ENCODE measurements at regions not wholly inside any gene's neighbourhood (a gene's known extent, or its start where the extent isn't known, plus 50 kb on each side); places are given as distances from the start of the nearest gene placed in this dataset.
A peak's percentile ranks its signal among the peaks of the same experiment; 100 is the strongest.
"Not testable (repeated sequence)": the region's sequence is repeated elsewhere in the genome, so short reads cannot be mapped to it uniquely, and the experiment has no call there.

DNA sequence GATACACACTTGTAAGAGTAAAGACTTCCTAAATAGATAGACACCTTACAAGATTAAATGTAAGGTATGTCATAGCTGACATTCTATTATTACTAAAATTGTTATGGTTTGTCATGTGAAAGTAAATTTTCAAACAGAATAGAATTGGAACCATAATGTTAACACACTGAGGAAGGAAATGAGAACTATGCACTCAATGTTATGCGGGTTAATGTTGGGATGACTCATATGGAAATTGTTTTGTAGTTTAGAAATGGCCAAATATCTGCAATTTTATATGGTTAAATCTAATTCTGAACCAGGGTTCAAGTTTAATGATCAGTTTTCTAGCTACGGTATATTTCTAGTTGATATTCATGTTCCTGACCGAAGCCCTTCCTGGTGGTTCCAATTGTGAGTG is 214.2 kb upstream of the ADO start:
- no peak for DNase-seq (ENCODE audit: low spot score)

- DNase-seq (ENCODE audit: low spot score), result peak; percentile 68
Measured at GRCh38 chr10:62594093-62594520, 210.4 kb upstream of the ADO start.

- DNase-seq (ENCODE audit: low spot score), result no peak
Measured at GRCh38 chr10:62597226-62597625, 207.3 kb upstream of the ADO start.

DNA sequence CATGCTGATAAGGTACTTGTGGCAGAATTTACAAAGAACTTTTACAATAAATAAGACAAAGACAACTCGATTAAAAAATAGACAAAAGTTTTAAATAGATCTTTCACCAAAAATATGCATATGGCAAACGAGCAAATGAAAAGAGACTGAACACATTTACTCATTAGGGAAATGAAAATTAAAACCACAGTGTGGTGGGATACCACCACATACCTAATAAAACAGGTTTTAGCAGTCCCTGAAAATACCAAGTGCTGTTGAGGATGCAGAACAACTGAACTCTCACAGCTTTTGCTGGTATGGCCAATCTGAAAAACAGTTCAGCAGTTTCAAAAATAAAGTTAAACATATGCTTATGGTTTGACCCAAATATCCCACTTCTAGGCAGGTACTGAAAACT is 205.4 kb upstream of the ADO start:
- no peak for DNase-seq (ENCODE audit: low spot score)

DNA sequence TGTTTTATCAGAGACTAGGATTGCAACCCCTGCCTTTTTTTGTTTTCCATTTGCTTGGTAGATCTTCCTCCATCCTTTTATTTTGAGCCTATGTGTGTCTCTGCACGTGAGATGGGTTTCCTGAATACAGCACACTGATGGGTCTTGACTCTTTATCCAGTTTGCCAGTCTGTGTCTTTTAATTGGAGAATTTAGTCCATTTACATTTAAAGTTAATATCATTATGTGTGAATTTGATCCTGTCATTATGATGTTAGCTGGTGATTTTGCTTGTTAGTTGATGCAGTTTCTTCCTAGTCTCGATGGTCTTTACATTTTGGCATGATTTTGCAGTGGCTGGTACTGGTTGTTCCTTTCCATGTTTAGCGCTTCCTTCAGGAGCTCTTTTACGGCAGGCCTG is 198.0 kb upstream of the ADO start:
- not testable (repeated sequence) for DNase-seq (ENCODE audit: low spot score)

- DNase-seq (ENCODE audit: low spot score), result not testable (repeated sequence)
Measured at GRCh38 chr10:62608189-62608875, 196.2 kb upstream of the ADO start.

DNA sequence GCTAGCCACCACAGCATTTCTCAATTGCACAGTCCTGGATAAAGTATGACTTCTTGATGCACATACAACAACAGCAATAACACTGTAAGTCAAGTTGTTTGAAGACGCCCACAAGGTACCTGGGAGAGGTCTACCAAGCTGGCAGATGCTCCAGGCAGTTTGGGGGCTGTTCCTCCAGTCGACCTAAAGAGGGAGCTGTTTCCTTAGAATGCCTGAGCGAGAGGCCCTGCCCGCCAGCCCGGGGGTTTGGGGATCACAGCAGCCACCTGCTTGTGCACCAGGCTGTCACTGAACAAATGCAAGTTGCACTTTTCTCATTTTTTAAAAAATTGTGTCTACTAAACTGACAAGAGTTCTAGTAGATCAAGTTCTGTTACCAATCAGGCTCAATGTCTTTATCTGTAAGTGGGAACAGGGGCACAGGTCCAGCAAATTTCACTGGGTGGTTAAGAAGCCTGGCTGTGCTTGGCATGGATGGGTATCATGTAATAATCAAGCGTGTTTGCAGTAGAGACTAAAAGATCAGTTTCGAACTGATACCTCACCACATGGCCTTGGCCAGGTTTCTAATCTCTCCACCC is 193.8 kb upstream of the ADO start:
- DNase-seq (ENCODE audit: low spot score), result peak; percentile 51

- peak; percentile 20 for DNase-seq (ENCODE audit: low spot score)
Measured at GRCh38 chr10:62613424-62613823, 191.1 kb upstream of the ADO start.

DNA sequence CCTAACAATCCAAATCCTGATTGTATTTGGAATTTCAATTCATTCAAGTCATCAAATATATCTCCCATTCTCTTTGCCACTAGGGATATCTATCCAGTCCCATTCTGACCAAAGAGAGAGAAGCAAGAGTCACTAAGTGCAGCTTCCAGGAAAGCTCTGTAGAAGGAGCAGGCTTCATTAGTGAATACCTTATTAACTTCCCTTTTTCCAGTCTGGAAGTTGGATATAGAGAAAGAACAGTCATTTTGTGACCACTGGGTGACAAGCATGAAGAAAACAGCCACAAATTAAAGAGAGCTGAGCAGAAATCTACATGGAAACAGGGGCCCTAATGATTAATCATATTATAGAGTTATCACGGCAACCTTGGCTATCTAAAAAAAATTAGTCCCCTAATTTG is 190.7 kb upstream of the ADO start:
- DNase-seq (ENCODE audit: low spot score), result no peak

DNA sequence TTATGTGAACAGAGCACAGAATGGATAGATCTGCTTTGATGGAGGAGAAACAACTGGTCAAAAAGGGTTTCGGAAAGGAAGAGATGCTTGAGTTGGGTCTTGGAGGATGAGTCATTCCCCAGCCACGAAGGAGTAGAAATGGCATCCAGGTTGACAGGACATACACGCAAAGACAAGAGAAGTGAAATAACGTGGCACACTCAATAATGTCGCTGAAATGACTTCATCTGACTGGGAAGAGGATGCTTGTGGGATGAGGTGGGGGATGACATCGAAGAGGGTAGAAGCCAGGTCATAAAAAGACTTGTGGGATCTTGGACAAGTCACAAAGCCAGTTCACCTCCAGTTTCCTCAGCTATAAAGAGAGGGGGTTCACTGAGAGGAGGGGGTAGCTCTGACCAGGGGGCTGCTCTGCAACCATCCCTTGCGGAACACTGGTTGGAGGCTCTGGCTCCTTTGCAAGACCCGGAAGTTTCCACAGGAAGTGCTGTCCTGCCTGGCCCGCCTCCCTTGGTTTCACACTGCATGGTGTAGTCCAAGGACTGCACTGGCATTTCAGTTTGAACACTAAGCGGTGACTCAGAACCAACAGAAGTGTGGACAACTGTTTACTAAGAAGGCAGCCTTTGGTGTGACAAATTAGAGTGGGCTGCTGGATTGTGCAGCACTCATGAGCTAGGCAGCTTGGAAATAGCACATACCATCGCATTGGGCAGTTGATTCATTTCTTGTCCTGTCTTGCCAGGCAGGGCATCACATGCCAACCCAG is 189.9 kb upstream of the ADO start:
- DNase-seq (ENCODE audit: low spot score), result peak; percentile 80

GRCh38 chr10:62616885-62617590 is 187.5 kb upstream of the ADO start:
- no peak for DNase-seq (ENCODE audit: low spot score)

GRCh38 chr10:62617652-62618051 is 186.9 kb upstream of the ADO start:
- DNase-seq (ENCODE audit: low spot score), result no peak

DNA sequence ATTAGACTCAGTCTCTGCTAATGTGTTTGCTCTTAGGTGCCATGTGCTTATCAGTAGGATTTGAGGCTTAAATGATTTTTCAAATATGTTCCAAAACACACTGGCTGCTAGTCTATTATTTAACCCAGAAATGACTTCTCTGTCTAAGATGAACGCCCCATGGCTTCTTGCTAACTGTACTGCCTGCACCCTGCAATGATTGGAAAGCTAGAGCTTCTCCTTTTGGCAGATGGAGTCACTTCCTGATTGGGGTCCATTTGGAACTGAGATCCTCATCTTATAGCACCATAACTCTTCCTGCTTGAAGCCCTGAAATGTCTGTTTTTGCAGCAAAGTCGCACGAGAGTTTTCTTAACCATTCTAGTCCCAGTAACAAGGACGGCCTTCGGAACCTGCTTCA is 186.5 kb upstream of the ADO start:
- no peak for DNase-seq (ENCODE audit: low spot score)

- peak; percentile 59 for DNase-seq (ENCODE audit: low spot score)
Measured at GRCh38 chr10:62618576-62619412, 185.7 kb upstream of the ADO start.

- no peak for DNase-seq (ENCODE audit: low spot score)
Measured at GRCh38 chr10:62619413-62619738, 185.1 kb upstream of the ADO start.

- no peak for DNase-seq (ENCODE audit: low spot score)
Measured at GRCh38 chr10:62620491-62620890, 184.0 kb upstream of the ADO start.

GRCh38 chr10:62623223-62623622 is 181.3 kb upstream of the ADO start:
- DNase-seq (ENCODE audit: low spot score), result no peak

- no peak for DNase-seq (ENCODE audit: low spot score)
Measured at GRCh38 chr10:62625484-62625883, 179.0 kb upstream of the ADO start.

DNA sequence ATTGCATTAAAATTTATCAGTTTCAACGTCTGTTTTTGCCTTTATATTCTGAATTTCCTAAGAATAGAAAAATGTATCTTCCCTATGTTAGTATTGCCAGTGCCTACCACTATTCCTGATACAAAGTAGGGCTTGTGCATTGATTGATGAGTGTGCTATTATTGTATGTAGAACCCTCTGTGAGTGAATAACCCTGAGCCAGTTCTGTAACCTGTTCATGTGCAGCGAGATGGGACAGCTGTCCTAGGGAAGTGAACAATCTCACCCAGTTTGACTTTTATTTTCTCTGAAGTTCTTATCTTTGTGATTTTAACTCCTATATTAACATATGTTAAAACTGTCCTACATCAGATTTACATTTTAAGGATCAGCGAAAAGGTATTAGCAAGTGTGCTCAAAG is 178.4 kb upstream of the ADO start:
- no peak for DNase-seq (ENCODE audit: low spot score)

GRCh38 chr10:62626817-62627216 is 177.7 kb upstream of the ADO start:
- DNase-seq (ENCODE audit: low spot score), result peak; percentile 40

- DNase-seq (ENCODE audit: low spot score), result peak; percentile 71
Measured at GRCh38 chr10:62627983-62628382, 176.5 kb upstream of the ADO start.

- DNase-seq (ENCODE audit: low spot score), result no peak
Measured at GRCh38 chr10:62631241-62631640, 173.3 kb upstream of the ADO start.
